H1 (cell line): ENCODE measurements at regions not wholly inside any gene's neighbourhood (a gene's known extent, or its start where the extent isn't known, plus 50 kb on each side); places are given as distances from the start of the nearest gene placed in this dataset.

ENCODE experiments used
- CTCF ChIA-PET: fragments of 300-600 bp; sonication (Branson Sonifier 250); formaldehyde crosslinking; loops from one replicate; lab custom pipeline; 2021; ENCODE audit not compliant: partially characterized antibody; lab: Charles Lee
- POLR2A ChIA-PET: fragments of 300-600 bp; sonication (Branson Sonifier 250); formaldehyde crosslinking; loops from one replicate; lab custom pipeline; 2021; ENCODE audit warnings: inconsistent platforms; ENCODE audit not compliant: partially characterized antibody; lab: Charles Lee
- DNase-seq, 2 experiments: peaks; one replicate each; pipeline versions ENCODE4 v3.0.0 to v3.0.0-alpha.2; 2010 to 2022; ENCODE audit warnings: low spot score in 2 of 2, low read depth in 1 of 2, mixed read lengths in 1 of 2
- FAIRE-seq: peaks from 2 replicates; lab custom pipeline; 2011; peaks lifted over from hg19 to GRCh38; lab: Jason Lieb, UNC
- H2AFZ ChIP-seq: 2 replicates; pipeline ENCODE4 v1.8.1; 2012; ENCODE audit warnings: low read length, inconsistent platforms
- H2AK5ac ChIP-seq: 2 replicates; pipeline ENCODE4 v1.6.1; 2013; ENCODE audit warnings: low read depth, low read length
- H2BK120ac ChIP-seq: replicated peaks from 2 replicates; pipeline ENCODE3; 2013; ENCODE audit warnings: low read depth, low read length, inconsistent platforms
- H2BK12ac ChIP-seq: 2 replicates; pipeline ENCODE4 v1.6.1; 2013; ENCODE audit warnings: low read depth, low read length
- H2BK15ac ChIP-seq: 2 replicates; pipeline ENCODE4 v1.6.1; 2013; ENCODE audit warnings: low read length
- H2BK20ac ChIP-seq: 2 replicates; pipeline ENCODE4 v1.6.1; 2013; ENCODE audit warnings: low read length
- H2BK5ac ChIP-seq: 2 replicates; pipeline ENCODE4 v1.6.1; 2013; ENCODE audit warnings: low read depth, low read length
- H3K14ac ChIP-seq: 2 replicates; pipeline ENCODE4 v1.6.1; 2013; ENCODE audit warnings: inconsistent platforms; ENCODE audit not compliant: insufficient read length
- H3K18ac ChIP-seq: 2 replicates; pipeline ENCODE4 v1.6.1; 2013; ENCODE audit warnings: low read length; ENCODE audit errors: extremely low read depth
- H3K23ac ChIP-seq: 2 replicates; pipeline ENCODE4 v1.6.1; 2013; ENCODE audit warnings: inconsistent platforms; ENCODE audit not compliant: insufficient read length
- H3K23me2 ChIP-seq: 2 replicates; pipeline ENCODE4 v1.6.1; 2013; ENCODE audit warnings: low read depth, low read length
- H3K27ac ChIP-seq: 2 replicates; pipeline ENCODE4 v1.6.1; 2011; ENCODE audit warnings: low read depth, low read length, inconsistent platforms
- H3K27me3 ChIP-seq, 4 experiments: replicated peaks in 1 of 4; 1 replicate in 1 of 4; 2 replicates in 3 of 4; pipeline versions ENCODE4 v1.6.1 to v1.8.1; 2011 to 2013; ENCODE audit warnings: low read length in 3 of 4, mild to moderate bottlenecking in 3 of 4, inconsistent platforms in 2 of 4, mixed read lengths in 2 of 4, moderate library complexity in 1 of 4; ENCODE audit not compliant: control insufficient read depth in 3 of 4, insufficient read depth in 3 of 4; ENCODE audit errors: extremely low read depth in 1 of 4
- H3K36me3 ChIP-seq, 4 experiments: 2 replicates each; pipeline versions ENCODE4 v1.6.1 to v1.8.1; 2011 to 2013; ENCODE audit warnings: mild to moderate bottlenecking in 4 of 4, low read length in 3 of 4, moderate library complexity in 2 of 4, control low read depth in 1 of 4, inconsistent platforms in 1 of 4; ENCODE audit not compliant: insufficient read depth in 4 of 4, control insufficient read depth in 2 of 4
- H3K4ac ChIP-seq: replicated peaks from 2 replicates; pipeline ENCODE3; 2013; ENCODE audit warnings: low read length, low read depth, mixed read lengths, inconsistent platforms; ENCODE audit not compliant: insufficient read length
- H3K4me1 ChIP-seq, 4 experiments: replicated peaks in 1 of 4; 1 replicate in 1 of 4; 2 replicates in 3 of 4; pipeline versions ENCODE4 v1.6.1 to v1.8.1; 2011 to 2013; ENCODE audit warnings: low read length in 3 of 4, inconsistent platforms in 2 of 4, mixed read lengths in 1 of 4; ENCODE audit not compliant: insufficient read depth in 4 of 4, control insufficient read depth in 3 of 4
- H3K4me2 ChIP-seq, 2 experiments: 2 replicates each; pipeline versions ENCODE4 v1.6.1 to v1.8.1; 2011 to 2013; ENCODE audit warnings: low read depth in 2 of 2, low read length in 2 of 2, control low read depth in 1 of 2, inconsistent platforms in 1 of 2, mild to moderate bottlenecking in 1 of 2; ENCODE audit not compliant: insufficient read depth in 1 of 2
- H3K4me3 ChIP-seq, 4 experiments: fragments of 200-600, 300-600 bp in 1 of 4; sonication (generic), shearing (Covaris generic), sonication (Bioruptor Twin) in 1 of 4; 2 replicates each; pipeline versions ENCODE4 v1.5.1 to v1.8.1; 2011 to 2016; ENCODE audit warnings: low read length in 4 of 4, low read depth in 3 of 4, control low read depth in 2 of 4, inconsistent platforms in 2 of 4, mild to moderate bottlenecking in 2 of 4, mixed read lengths in 1 of 4, moderate library complexity in 1 of 4; ENCODE audit not compliant: insufficient read depth in 2 of 4; ENCODE audit errors: extremely low read depth in 1 of 4
- H3K56ac ChIP-seq: replicated peaks from 2 replicates; pipeline ENCODE3; 2013; ENCODE audit warnings: low read depth, mild to moderate bottlenecking, mixed read lengths, low read length, inconsistent platforms; ENCODE audit not compliant: insufficient read length
- H3K79me1 ChIP-seq: 2 replicates; pipeline ENCODE4 v1.6.1; 2013; ENCODE audit warnings: low read depth, low read length, control low read depth
- H3K79me2 ChIP-seq, 2 experiments: 2 replicates each; pipeline versions ENCODE4 v1.6.1 to v1.8.1; 2012 to 2013; ENCODE audit warnings: low read length in 2 of 2, mild to moderate bottlenecking in 2 of 2, inconsistent platforms in 1 of 2; ENCODE audit not compliant: insufficient read depth in 2 of 2, control insufficient read depth in 1 of 2
- H3K9ac ChIP-seq, 4 experiments: replicated peaks in 1 of 4; 1 replicate in 1 of 4; 2 replicates in 3 of 4; pipeline versions ENCODE4 v1.6.1 to v1.8.1; 2011 to 2013; ENCODE audit warnings: low read depth in 3 of 4, low read length in 3 of 4, control low read depth in 2 of 4, mild to moderate bottlenecking in 2 of 4, moderate library complexity in 2 of 4, inconsistent platforms in 1 of 4; ENCODE audit errors: extremely low read depth in 1 of 4
- H3K9me3 ChIP-seq, 2 experiments: 2 replicates each; pipeline versions ENCODE4 v1.6.1 to v1.8.1; 2012 to 2013; ENCODE audit warnings: mild to moderate bottlenecking in 2 of 2, moderate library complexity in 2 of 2, control low read depth in 1 of 2, inconsistent platforms in 1 of 2, low read depth in 1 of 2, low read length in 1 of 2, mixed read lengths in 1 of 2; ENCODE audit not compliant: insufficient read depth in 2 of 2
- H4K20me1 ChIP-seq, 2 experiments: replicated peaks in 1 of 2; 2 replicates each; pipeline versions ENCODE3 to v1.8.1; 2011 to 2013; ENCODE audit warnings: inconsistent platforms in 2 of 2, low read length in 2 of 2, mild to moderate bottlenecking in 1 of 2; ENCODE audit not compliant: insufficient read depth in 2 of 2, control insufficient read depth in 1 of 2
- H4K5ac ChIP-seq: 2 replicates; pipeline ENCODE4 v1.6.1; 2013; ENCODE audit warnings: low read length, low read depth, mixed read lengths, inconsistent platforms; ENCODE audit not compliant: insufficient read length
- H4K8ac ChIP-seq: 2 replicates; pipeline ENCODE4 v1.8.0; 2013; ENCODE audit warnings: mild to moderate bottlenecking, moderate library complexity, low read length, inconsistent platforms; ENCODE audit not compliant: insufficient read depth; ENCODE audit errors: extremely low read depth
- H4K91ac ChIP-seq: replicated peaks from 2 replicates; pipeline ENCODE3; 2013; ENCODE audit warnings: low read length, mixed read lengths, inconsistent platforms; ENCODE audit not compliant: insufficient read length
- BACH1 ChIP-seq: IDR thresholded peaks from 2 replicates; pipeline ENCODE4 v1.6.1; 2012; ENCODE audit warnings: low read length, improper control_type of control experiment
- BCL11A ChIP-seq, 2 experiments: IDR thresholded peaks; one replicate each; pipeline ENCODE4 v1.6.1; 2011; ENCODE audit warnings: low read depth in 2 of 2, low read length in 2 of 2, mild to moderate bottlenecking in 2 of 2
- BRCA1 ChIP-seq: IDR thresholded peaks from 2 replicates; pipeline ENCODE4 v1.6.1; 2012; ENCODE audit warnings: low read depth, low read length, improper control_type of control experiment
- CBX5 ChIP-seq: fragments of 300-800, 300-1000 bp; sonication (generic); IDR thresholded peaks from 2 replicates; pipeline ENCODE4 v1.7.1; 2016; ENCODE audit warnings: antibody characterized with exemption, low read length, low read depth
- CBX8 ChIP-seq: fragments of 300-800, 300-1000 bp; sonication (generic); IDR thresholded peaks from 2 replicates; pipeline ENCODE4 v1.7.1; 2016; ENCODE audit warnings: low read depth, low read length, borderline replicate concordance
- CEBPB ChIP-seq: IDR thresholded peaks from 2 replicates; pipeline ENCODE4 v1.6.1; 2012; ENCODE audit warnings: low read depth, low read length
- GABPA ChIP-seq: IDR thresholded peaks from 2 replicates; pipeline ENCODE4 v1.6.1; 2011; ENCODE audit warnings: mild to moderate bottlenecking, low read length, moderate library complexity, borderline replicate concordance; ENCODE audit not compliant: insufficient read depth
- GTF2F1 ChIP-seq: IDR thresholded peaks from 2 replicates; pipeline ENCODE4 v1.6.1; 2012; ENCODE audit warnings: low read depth, low read length, improper control_type of control experiment, borderline replicate concordance
- HDAC6 ChIP-seq: IDR thresholded peaks from one replicate; pipeline ENCODE4 v1.7.1; 2012; ENCODE audit warnings: low read depth, mild to moderate bottlenecking, inconsistent platforms, low read length, moderate library complexity
- POLR2AphosphoS5 ChIP-seq: IDR thresholded peaks from 2 replicates; pipeline ENCODE4 v1.6.1; 2011; ENCODE audit warnings: low read depth, low read length
- TAF7 ChIP-seq: optimal IDR thresholded peaks from 2 replicates; pipeline ENCODE3; 2011; ENCODE audit warnings: low read depth, mild to moderate bottlenecking, inconsistent platforms, low read length, moderate library complexity, borderline replicate concordance
- TBP ChIP-seq: IDR thresholded peaks from 2 replicates; pipeline ENCODE4 v1.6.1; 2011; ENCODE audit warnings: low read depth, low read length, improper control_type of control experiment
- YY1 ChIP-seq: IDR thresholded peaks from 2 replicates; pipeline ENCODE4 v1.6.1; 2011; ENCODE audit warnings: low read depth, mild to moderate bottlenecking, low read length
- ZNF274 ChIP-seq: IDR thresholded peaks from 2 replicates; pipeline ENCODE4 v1.7.0; 2012; ENCODE audit warnings: low read length, borderline replicate concordance; ENCODE audit errors: extremely low read depth
- WGBS, 2 experiments: shearing (Covaris generic) in 1 of 2; methylation state at CpG; one replicate each; pipeline versions ENCODE4 v1.1.6 to v1.1.7; 2013 to 2015; ENCODE audit warnings: low lambda C conversion rate in 2 of 2, mixed read lengths in 2 of 2, inconsistent platforms in 1 of 2, low coverage in 1 of 2, missing lambda C conversion rate in 1 of 2; ENCODE audit not compliant: insufficient replicate concordance in 2 of 2, insufficient coverage in 1 of 2, insufficient read length in 1 of 2; ENCODE audit errors: extremely low coverage in 1 of 2, missing lambda C conversion rate in 1 of 2; 5-methylcytosine and 5-hydroxymethylcytosine counted together
- TF ChIP-seq, protein P1 (sequence below): IDR thresholded peaks from 2 replicates; pipeline ENCODE4 v1.6.1; 2012; ENCODE audit warnings: inconsistent platforms

DNA sequence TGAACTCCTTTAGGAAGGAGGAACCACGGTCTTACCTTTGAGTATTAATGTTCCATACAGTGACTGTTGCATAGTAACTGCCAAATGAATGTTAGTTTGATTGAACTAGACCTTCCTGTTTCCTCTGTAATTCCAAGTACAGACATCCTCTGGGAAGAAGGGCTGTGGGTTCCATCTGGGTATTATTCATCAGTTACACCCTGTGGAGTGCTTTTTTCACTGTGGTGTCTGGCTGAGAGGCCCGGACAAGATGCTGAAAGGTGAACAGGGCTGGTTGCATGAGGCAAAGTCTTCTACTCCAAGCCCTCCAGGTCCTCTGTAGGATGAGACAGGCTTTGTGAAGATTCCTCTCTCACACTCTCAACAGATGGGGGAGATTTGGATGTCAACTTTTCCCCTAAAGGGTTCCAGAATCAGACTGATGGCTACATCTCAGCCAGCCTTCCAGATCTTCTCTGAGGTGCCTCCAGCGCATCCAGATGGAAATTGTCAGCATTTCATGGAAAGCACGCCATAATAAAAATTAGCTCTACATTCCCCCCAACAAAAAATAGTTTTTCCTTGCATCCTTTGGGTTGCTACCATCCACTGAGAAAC lies 230.9 kb downstream of the GAS1 start:
- FAIRE-seq (no peak), DNase-seq (no peak)
- H3K4ac ChIP-seq = no peak overlapping the region
- H2BK120ac ChIP-seq = no peak overlapping the region
- H3K56ac ChIP-seq = no peak overlapping the region
- no peaks in the 10 kb centered on the region for H3K36me3 ChIP-seq
- ChIA-PET POLR2A (no interaction called here), CTCF (no interaction called here)
- H3K14ac ChIP-seq = no peak overlapping the region
- no peak overlapping the region for H2BK12ac ChIP-seq
- no peak overlapping the region for H4K91ac ChIP-seq
- no peaks in the 10 kb centered on the region for H3K27me3 ChIP-seq
- H4K5ac ChIP-seq = no peak overlapping the region
- no peaks in the 10 kb centered on the region for H3K9me3 ChIP-seq
- H2AK5ac ChIP-seq = no peak overlapping the region
- peaks cover 0 to 5% (median 1%) of the 10 kb centered on the region in 4 experiments; a peak in 2 of 7 replicates for H3K4me1 ChIP-seq
- H3K27ac ChIP-seq = no peak overlapping the region
- WGBS, 2 experiments = 93% methylated on average over 4 of the region's 4 CpGs; no CpG with 5 or more reads in 1 of the 2 experiments
- no peaks in the 10 kb centered on the region for H3K79me2 ChIP-seq
- no peak overlapping the region for H4K8ac ChIP-seq
- H3K18ac ChIP-seq = no peak overlapping the region
- no peaks in the 10 kb centered on the region for H3K79me1 ChIP-seq
- H3K9ac ChIP-seq = no peak overlapping the region
- no peak overlapping the region for H2AFZ ChIP-seq
- no peaks in the 10 kb centered on the region for H4K20me1 ChIP-seq
- H3K23me2 ChIP-seq = no peaks in the 10 kb centered on the region
- no peak overlapping the region for H2BK20ac ChIP-seq
- no peak overlapping the region for H3K23ac ChIP-seq
- H2BK15ac ChIP-seq = no peak overlapping the region
- H2BK5ac ChIP-seq = no peak overlapping the region
- no peak overlapping the region for H3K4me3 ChIP-seq
- no peak overlapping the region for H3K4me2 ChIP-seq
- TF ChIP-seq BRCA1 (no peak), BCL11A (IDR thresholded peaks at IDR 0.05; ENCODE audit: low read depth in 2 of 2, low read length in 2 of 2) (no peak), GTF2F1 (no peak), GABPA (no peak), BACH1 (no peak), TBP (no peak), YY1 (no peak), CBX8 (no peak), CBX5 (no peak), TAF7 (no peak), ZNF274 (no peak), POLR2AphosphoS5 (no peak), HDAC6 (no peak), CEBPB (no peak)
- TF ChIP-seq, protein P1, sequence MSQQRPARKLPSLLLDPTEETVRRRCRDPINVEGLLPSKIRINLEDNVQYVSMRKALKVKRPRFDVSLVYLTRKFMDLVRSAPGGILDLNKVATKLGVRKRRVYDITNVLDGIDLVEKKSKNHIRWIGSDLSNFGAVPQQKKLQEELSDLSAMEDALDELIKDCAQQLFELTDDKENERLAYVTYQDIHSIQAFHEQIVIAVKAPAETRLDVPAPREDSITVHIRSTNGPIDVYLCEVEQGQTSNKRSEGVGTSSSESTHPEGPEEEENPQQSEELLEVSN = no peak
